ENCODE measurements at regions not wholly inside any gene's neighbourhood (a gene's known extent, or its start where the extent isn't known, plus 50 kb on each side); places are given as distances from the start of the nearest gene placed in this dataset.

- TF ChIP-seq, protein P1, sequence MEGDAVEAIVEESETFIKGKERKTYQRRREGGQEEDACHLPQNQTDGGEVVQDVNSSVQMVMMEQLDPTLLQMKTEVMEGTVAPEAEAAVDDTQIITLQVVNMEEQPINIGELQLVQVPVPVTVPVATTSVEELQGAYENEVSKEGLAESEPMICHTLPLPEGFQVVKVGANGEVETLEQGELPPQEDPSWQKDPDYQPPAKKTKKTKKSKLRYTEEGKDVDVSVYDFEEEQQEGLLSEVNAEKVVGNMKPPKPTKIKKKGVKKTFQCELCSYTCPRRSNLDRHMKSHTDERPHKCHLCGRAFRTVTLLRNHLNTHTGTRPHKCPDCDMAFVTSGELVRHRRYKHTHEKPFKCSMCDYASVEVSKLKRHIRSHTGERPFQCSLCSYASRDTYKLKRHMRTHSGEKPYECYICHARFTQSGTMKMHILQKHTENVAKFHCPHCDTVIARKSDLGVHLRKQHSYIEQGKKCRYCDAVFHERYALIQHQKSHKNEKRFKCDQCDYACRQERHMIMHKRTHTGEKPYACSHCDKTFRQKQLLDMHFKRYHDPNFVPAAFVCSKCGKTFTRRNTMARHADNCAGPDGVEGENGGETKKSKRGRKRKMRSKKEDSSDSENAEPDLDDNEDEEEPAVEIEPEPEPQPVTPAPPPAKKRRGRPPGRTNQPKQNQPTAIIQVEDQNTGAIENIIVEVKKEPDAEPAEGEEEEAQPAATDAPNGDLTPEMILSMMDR (IDR thresholded peaks at IDR 0.05): no peak
- TF ChIP-seq EZH2 (IDR thresholded peaks at IDR 0.05): no peak
Measured at GRCh38 chr7:80313716-80314115, 179.1 kb downstream of the GNAI1 start.

Data from neural progenitor cell (in vitro differentiated cells).